NCI-H774 (cell line): ENCODE measurements at regions not wholly inside any gene's neighbourhood (a gene's known extent, or its start where the extent isn't known, plus 50 kb on each side); places are given as distances from the start of the nearest gene placed in this dataset.
"Not testable (repeated sequence)": the region's sequence is repeated elsewhere in the genome, so short reads cannot be mapped to it uniquely, and the experiment has no call there.

Source experiments
- DNase-seq: peaks from one replicate; lab custom pipeline; 2025; lab: John Stamatoyannopoulos, UW

DNA sequence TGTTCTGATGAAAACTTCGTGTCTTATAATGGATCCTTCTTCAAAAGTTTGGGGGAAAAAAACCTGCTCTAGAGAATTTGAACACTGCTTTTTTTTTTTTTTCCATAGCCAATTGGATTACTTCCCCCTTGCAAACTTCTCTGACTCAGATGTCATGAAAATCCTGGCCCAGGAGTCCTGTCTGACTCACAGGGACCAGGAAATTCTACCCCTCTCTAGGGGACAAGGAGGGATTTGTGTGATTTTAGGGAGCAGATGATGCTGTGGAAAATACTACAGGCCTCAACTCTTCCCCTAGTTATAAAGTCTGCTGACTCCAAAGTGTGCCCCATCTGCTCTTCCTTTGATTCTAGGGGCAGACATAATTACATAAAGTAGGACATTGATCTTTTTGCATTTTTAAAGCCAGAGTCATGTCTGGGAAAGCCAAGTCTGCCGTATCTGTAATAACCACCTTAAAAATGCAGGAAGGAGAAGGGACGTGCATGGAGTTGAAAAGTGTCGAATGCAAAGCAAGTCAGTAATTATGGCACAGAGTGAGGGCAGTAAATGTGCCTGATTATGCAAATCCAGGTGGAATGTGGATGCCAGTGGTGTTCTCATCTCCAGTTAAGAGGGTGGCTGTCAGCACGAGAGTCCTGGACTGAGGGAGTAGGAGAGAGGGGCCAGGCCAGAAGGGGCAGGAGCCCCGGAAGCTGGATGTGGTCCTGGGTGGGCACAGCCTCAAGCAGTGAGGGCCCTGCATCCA lies 144.3 kb upstream of the SULF2 start:
- DNase-seq, result no peak

DNA sequence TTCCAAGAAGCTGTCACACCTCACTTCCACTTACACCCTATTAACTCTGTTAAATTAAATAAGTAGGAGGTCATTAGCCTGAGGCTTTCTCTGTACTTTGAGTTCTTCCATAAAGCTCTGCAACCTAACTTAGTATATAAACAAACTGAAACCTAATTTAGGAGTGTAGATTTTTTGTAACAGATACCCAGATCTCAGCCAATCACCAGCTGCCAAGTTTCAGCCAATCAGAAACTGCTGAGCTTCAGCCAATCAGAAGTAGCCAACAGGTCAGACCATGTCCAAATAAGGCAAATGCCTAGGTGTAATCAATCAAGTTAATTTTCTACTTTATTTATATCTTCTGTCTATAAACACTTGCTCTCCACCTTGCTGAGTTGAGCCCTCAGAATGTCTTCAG lies 142.7 kb upstream of the SULF2 start:
- no peak for DNase-seq

DNA sequence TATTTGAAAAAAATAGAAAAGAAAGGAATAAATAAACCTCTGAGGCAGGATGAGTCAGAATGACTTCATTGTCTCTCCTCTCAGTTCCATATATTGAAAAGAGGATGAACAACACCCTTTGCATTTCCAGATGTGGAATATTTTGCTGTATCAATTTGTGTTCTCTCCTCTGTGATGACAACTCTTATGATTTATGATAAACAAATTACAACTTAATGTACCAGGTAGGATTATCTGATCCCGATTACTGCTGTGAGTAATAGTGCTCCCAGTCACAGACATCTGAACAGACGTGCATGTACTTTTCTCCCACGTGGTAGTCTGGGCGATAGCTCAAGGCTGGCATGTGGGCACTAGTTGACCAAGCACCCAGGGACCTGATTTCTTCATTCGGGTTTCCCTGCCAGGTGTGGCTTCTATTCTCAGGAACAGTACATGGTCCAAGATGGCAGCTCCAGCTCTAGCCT lies 142.1 kb upstream of the SULF2 start:
- DNase-seq, result no peak

DNA sequence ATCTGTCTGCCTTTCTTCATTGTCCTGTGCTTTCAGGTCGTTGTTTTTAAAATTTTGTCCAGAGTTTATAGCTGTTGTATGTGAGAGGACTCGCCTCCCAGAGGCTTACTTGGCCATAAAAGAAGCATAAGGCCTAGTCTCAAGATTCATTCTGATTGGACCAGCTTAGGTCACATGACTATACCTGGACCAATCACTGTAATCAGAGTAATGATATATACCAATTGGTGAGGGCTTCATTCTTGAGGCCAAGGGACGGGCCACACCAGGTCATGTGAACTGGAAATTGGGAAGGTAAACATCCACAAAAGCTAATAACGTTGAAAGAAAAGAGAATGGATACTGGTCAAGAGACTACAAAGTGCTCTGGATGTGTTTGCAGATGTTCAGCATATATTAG lies 141.4 kb upstream of the SULF2 start:
- no peak for DNase-seq

DNA sequence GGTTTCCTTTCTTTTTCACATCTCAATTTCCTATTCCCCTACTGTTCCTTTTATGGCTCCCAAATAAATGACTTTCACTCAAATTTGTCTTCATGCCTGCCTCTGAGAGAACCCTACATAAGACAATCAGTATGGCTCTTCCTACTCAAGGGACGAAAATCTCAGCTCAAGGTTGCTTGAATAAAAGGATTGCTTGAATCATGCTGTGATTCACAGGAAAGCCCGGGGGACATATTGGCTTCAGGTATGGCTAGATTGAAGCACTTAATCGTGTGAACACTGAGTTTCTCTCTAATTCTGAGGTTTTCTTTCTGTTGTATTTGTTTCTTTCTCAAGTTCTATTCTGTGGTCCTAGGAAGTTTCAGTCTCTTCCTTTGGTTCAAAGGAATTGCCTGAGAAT lies 140.3 kb upstream of the SULF2 start:
- DNase-seq, result no peak

DNA sequence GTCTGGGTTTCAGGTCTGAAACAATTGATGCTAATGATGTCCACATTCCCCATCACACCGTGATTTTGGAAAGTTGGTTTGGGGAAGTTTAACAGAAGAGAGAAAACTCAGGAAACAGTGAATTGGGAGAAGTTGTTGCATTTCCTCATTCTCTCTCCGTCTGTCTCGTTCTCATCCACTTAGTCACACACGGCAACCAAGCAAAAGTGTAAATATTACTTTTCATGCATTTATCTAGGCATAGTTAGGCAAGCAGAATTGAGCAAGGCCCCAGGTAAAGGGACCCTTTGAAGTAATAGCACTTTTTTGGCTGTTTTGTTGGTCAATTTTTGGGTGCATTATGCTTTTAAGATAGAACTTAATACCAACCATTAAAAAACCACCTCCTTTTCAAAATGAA lies 137.0 kb upstream of the SULF2 start:
- no peak for DNase-seq

DNA sequence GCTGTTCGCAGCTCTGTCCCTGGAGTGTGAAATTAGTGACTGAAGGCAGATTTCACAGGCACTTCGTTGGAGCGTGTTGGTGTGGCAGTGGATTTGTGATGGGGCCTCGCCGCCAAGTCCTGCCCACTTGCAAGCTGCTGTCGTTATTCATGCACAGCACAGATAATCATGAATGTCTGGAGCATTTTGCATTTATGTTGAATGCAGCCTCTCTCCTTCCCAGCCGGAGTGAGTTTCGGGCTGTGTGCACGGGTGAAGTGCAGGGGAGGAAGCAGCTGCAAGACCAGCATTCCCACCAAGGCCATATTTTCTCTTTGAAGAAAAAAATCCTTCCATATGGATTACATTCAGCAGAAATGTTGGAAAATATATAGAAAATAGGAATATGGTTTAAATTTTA lies 136.5 kb upstream of the SULF2 start:
- not testable (repeated sequence) for DNase-seq

DNA sequence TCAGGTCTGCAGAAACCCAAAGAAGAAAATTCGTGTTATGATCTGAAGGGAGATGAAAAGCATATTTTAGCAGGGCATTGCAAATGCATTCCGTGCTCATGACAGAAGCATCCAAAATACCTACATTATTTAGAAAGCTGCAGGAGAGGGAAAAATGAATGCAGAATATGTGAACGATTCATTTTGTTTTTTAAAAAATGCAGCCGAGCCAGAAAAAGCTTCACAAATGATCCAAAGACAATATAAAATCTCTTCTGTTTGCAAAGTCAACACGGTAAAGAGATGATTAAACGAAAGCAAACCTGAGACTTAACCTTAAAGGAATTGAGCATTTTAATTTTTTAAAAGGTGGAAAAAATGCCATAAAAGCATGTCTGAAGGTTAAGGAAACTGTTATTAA lies 136.1 kb upstream of the SULF2 start:
- DNase-seq, result no peak

DNA sequence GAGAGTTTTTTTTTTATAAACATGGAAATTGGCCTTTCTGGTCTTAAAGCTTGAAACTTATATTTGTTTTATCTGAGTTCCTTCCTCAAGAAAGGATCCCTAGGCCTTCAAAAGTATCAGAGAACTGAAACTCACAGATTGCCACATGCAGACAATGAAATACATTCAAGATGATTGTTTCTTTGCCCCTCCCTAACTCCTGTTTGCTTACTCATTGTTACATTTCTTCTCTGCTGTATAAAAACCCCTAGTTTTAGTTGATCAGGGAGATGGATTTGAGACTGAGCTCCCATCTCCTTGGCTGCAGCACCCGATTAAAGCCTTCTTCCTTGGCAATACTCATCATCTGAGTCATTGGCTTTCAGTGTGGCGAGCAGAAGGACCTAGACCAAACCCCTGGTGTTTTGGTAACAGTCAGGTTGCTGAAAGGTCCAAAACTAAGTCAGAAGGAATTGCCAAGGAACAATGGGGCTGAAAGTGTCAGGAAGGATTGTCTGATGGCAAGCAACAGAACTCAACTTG lies 132.3 kb upstream of the SULF2 start:
- DNase-seq, result no peak

DNA sequence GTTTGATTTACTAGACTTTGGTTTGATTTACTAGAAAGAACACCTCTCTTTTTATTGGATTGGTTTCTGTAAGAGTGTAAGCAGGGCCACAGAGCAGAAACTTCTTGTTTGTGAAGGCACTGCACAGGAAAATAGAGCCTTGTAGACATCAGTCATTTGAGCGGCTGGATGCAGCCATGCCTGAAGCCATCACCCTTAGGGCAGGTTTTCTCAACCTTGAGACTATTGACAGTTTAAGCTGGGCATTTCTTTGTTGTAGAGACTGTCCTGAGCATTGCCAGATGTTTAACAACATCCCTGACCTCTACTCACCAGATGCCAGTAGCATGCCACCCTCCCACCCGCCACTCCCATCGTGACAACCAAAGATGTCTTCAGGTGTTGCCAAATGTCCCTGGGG lies 130.2 kb upstream of the SULF2 start:
- no peak for DNase-seq

DNA sequence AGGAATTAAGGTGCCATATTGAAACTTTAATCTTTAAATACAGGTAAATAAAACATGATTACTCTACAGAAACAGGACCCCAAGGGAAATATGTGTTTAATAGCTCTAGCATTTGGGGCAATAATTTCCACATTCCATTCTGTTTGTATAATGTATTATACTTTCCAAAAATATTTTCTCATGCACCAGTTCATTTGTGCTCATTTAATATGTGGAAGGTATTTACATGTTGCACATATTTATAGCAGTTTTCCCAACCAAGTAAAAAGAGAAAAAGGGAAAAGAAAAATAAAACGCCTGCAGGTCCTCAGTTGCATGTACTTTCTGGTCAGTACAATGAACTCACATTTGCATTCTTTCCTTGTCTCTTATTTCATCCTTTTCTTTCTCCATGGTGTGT lies 129.5 kb upstream of the SULF2 start:
- DNase-seq, result no peak

DNA sequence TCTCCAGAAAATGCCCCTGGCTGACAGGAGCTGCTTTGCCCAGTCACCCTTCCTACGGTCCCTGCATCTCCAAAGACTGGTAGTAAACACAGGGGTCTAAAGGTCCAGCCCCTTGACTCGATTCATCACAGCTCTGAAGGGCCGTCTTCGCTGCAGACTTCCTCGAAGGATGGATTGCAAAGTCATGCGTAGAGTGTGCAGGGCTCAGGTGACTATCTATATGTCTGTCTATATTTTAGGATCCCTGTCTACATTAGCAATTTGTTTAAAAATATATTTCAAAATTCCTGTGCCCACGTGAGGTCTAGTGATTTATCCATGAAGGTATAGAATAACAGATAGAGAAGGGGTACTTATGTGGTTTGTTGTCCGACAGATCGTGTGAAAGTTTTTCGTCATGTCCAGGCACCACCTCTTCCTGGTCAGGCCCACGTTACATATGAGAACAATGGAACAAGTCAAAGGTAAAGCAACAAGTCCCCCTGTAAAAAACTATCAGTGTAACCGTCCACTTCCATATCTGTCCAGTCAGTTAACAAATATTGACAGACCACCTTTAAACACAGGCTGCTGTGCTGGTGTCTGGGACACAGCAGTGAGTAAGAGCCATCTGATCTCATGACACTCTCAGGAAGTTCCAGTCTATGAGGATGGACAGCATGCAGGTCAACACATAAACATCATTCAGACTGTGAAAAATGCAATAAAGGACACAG lies 127.7 kb upstream of the SULF2 start:
- DNase-seq, result not testable (repeated sequence)

DNA sequence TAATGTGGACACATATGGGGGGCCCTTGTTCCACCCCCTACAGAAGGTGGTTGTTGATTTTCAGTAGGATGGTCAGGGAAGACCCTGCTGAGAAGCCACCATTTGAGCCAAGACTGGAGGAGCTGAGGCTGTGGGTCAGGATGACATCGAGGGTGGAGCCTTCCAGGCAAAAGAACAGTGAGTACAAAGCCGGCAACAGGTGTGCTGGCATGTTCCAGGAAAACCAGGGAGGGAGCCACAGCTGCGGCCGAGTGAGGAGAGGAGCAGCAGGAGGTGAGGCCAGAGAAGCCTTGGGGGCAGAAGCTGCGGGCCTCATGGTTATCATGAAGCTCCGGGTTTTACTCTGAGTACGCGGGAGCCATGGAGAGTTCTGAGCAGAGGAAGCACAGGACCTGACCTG lies 126.9 kb upstream of the SULF2 start:
- DNase-seq, result not testable (repeated sequence)

DNA sequence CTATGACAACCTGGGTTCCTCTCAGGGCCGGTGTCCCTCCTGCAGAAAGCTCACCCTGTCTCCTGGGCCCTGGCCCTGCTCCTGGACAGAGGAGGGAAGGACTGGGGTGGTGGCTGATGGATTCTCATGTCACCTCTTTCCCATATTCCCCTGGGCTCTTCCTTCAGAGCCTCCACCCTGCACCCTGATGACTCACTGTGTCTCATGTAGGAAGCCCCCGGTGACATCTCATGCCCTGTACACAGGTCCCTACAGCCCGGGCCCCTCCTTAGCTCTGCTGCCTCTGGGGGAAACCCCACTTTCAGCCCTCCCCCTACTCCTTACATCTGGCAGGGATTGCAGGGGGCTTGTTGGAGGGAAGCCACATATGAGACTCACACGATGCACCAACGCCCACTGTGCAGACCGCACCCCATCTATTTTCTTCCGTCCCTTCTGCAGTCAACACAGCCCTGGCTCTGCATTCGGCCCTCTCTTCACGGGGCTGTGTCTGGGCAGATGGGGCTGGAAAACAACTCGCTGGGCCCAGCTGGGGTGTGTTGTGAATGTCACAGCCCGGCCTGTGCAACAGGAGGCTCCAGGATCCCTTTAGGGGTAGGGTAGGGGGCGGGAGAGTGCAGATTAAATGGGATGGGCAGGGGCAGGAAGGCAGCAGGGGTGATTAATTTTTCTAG lies 124.6 kb upstream of the SULF2 start:
- not testable (repeated sequence) for DNase-seq

DNA sequence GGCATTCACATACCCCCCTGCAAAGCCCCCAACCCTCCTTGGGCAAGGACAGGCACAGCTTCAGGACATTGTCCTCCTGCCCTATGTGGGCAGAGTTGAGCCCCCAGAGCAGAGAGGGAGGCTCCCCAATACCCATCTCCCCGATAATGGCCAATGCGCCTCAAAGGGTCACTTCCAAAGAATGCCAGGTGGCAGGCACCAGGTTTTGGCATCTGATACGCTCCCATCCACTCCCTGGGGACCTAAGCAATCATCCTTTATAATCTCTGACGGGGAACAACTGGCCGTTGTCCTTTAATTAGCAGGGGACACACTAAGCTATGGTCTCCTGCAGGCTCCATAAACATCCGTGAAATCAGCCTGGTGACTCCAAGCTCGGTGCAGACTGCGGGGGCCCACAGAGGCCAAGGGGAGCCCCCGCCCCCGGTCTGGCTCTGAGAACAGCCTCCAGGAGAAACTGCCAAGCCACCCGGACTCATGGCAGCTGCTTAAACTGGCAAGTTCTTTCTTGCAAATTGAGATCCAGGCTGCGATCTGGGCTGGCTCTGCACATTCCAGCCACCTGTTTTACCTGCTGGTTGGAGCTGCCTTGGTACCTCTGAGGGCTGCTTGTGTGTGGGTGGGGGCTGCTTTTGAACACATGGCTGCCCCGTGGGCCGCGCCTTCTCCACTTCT lies 123.2 kb upstream of the SULF2 start:
- DNase-seq, result not testable (repeated sequence)

DNA sequence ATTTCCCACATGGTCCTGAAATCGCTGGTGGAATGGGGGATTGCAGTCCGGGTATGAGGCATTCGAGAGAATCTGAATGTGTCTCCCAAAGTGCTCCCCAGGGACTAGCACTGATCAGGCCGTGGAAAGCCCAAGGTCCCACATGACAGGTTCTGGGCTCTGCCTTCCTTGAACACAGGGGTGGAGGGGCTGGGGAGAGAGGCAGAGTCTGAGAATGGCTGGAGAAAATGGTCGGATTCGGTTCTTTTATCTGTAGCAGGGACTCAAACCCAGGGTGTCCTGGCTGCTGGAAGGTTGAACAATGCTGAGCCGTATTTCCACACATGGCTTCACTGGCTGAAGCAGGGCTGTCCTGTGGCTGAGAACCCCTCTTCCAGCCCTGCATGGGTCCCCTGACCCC lies 122.7 kb upstream of the SULF2 start:
- DNase-seq, result not testable (repeated sequence)

DNA sequence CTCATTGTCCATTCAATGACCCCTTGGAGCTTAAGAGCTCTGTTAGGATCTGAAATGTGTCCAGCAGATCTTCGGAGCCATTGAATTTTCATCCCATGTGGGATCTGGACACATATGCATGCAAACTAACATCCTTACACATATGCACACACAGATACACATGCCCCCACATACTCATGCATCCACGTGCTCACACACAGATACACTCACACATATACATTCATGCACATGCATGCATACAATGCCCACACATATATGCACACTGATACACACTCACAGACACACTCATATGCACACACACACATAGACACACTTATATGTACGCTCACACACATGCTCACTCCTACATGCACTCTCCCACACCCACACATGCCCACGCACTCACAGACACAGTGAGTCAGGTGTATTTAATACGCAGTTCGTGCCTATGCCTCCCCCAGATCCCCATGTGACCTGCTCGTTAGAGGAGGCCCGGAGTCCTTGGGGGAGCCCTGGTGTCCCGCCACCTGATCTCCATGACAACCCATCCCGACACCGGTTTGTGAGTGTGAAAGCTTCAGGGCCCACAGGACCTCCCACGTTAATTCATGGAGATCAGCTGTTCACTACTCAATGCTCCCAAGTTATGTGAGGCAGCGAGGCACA lies 121.9 kb upstream of the SULF2 start:
- DNase-seq, result no peak

DNA sequence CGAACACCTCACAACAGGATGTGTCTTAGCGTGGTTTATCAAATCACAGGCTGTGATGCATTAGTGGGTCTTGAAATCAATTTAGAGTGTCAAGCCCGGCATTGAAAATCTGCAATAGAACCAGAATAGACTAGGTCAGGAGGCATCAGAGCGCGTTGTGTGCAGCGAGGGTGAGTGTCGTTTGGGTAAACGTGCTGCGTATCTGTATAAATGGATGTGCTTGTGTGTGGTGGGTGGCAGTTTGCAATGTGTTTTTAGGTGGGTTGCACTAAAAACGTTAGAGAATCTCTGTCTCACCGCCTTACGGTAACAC lies 121.0 kb upstream of the SULF2 start:
- no peak for DNase-seq

DNA sequence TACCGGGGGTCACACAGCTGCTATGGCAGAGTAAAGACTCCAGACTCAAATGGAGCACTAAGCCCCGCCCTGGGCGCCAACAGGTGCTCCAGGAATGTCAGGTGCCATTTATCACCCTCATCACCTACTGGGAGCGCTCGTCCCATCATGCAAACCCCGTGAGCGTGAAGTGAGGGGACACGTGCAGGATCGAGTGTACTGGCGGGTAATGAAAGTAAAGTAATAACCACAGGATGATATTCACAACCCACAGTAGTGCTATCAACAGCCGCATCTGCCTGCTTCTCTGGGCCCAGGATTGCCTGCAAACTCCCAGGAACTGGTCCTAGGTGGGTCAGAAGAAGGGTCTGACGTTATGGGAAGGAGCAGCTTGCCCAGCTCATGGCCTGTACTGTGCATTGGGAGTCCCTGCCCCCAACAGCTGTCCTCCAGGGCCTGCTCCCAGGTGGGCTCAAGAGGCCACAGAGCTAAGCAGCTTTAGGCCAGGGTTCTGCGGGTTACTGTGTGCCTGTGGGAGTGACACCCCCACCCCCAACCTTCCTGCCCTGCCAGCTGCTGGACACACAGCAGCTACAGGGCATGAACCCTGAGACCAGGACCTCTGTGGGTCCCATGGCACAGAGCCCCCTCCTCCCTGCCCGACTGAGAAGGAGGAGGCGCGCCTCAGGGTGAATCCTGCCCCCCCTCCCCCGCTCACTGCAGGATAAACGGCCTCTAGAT lies 120.5 kb upstream of the SULF2 start:
- DNase-seq, result no peak

DNA sequence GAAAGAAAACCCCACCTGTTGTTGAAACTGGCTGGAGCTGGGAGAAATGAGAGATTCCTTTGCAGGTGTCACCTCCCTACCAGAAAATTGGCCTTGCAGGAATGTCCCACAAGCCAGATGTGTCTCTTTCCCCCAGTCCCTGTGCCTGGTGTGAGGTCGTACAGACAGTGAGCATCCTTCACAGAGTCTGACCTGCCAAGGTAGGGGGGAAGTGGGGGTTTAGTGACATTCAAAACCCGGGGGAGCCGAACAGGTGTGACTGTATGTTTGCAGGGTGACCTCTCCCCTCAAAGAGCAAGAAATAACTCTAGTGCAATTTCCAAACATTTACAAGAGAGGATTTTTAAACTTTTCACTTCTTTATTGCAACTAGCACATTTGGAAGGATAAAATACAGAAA lies 117.7 kb upstream of the SULF2 start:
- not testable (repeated sequence) for DNase-seq

DNA sequence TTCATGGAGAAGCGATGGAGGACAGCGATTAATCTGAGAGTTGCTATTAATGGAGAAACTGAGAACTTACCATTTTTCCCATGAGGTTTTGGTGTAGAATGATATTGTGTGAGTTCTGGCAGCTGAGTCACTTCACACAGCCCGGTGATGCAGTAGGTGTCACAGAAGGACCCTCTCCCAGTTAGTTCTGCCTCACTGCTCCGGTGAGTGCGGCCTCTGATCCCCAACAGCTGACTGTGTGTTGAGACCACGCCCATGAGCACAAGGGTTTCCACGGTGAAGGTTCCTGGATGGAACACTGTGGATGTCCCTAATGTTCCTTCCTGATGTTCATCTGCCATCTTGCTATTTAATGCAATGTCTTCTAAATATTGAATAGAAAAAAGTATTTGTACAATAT lies 114.0 kb upstream of the SULF2 start:
- DNase-seq, result not testable (repeated sequence)
